Breast epithelium (tissue), 4 donors: ENCODE measurements at regions not wholly inside any gene's neighbourhood (a gene's known extent, or its start where the extent isn't known, plus 50 kb on each side); places are given as distances from the start of the nearest gene placed in this dataset.

Experiments used
- DNase-seq, 2 donors: peaks; one replicate each; pipeline ENCODE4 v3.0.0-alpha.2; 2019; ENCODE audit warnings: low spot score in 2 of 2
- H3K27ac ChIP-seq, 2 donors: fragments of 200-600 bp; sonication (generic) in 1 of 2; one replicate each; pipeline ENCODE4 v1.5.1; 2016 to 2019; ENCODE audit warnings: mild to moderate bottlenecking in 1 of 2
- H3K27me3 ChIP-seq, 2 donors: fragments of 200-600 bp; sonication (generic) in 1 of 2; one replicate each; pipeline versions ENCODE4 v1.5.1 to v1.6.0; 2017 to 2019; ENCODE audit warnings: control low read depth in 1 of 2, mild to moderate bottlenecking in 1 of 2
- H3K36me3 ChIP-seq: fragments of 200-600 bp; one replicate; pipeline ENCODE4 v1.5.1; 2019
- H3K4me1 ChIP-seq, 2 donors: fragments of 200-600 bp; sonication (generic); one replicate each; pipeline ENCODE4 v1.5.1; 2016 to 2019; ENCODE audit warnings: control low read depth in 1 of 2
- H3K4me3 ChIP-seq, 3 donors: fragments of 200-600 bp; sonication (generic); 1 replicate in 2 of 3; 2 replicates in 1 of 3; pipeline ENCODE4 v1.5.1; 2016 to 2019; ENCODE audit warnings: mild to moderate bottlenecking in 3 of 3, moderate library complexity in 2 of 3
- H3K9me3 ChIP-seq, 2 donors: fragments of 200-600 bp; sonication (generic) in 1 of 2; one replicate each; pipeline ENCODE4 v1.5.1; 2016 to 2019; ENCODE audit warnings: control low read depth in 1 of 2
- CTCF ChIP-seq, 3 donors: fragments of 450-650 bp; IDR thresholded peaks; one replicate each; pipeline ENCODE4 v1.5.1; 2016 to 2017; ENCODE audit warnings: antibody characterized with exemption in 3 of 3, mild to moderate bottlenecking in 3 of 3, moderate library complexity in 3 of 3
- POLR2A ChIP-seq: fragments of 450-650 bp; IDR thresholded peaks from one replicate; pipeline ENCODE4 v1.6.1; 2016; ENCODE audit warnings: antibody characterized with exemption, mild to moderate bottlenecking, moderate library complexity
- POLR2AphosphoS5 ChIP-seq, 3 donors: sonication (generic); formaldehyde crosslinking; IDR thresholded peaks; one replicate each; pipeline ENCODE4 v1.6.1; 2017; ENCODE audit warnings: antibody characterized with exemption in 3 of 3
- intact Hi-C: fragments of 100-400 bp; cut with DNase I; formaldehyde crosslinking; loops from one replicate; pipeline ENCODE4 v1.15.1; 2023; ENCODE audit warnings: low total_unique reads

- H3K4me3 ChIP-seq, result no peak overlapping the region
- intact Hi-C loops, result no loop called here
- H3K9me3 ChIP-seq, result no peaks in the 10 kb centered on the region
- peak overlapping the region in 1 of 2 donors; percentile 69 for H3K27ac ChIP-seq
- H3K36me3 ChIP-seq, result no peaks in the 10 kb centered on the region
- DNase-seq, result peak in 1 of 2 donors; percentile 30
- peaks cover 0 to 2% of the 10 kb centered on the region in 2 donors for H3K4me1 ChIP-seq
- no peaks in the 10 kb centered on the region for H3K27me3 ChIP-seq
- TF ChIP-seq POLR2AphosphoS5 (IDR thresholded peaks at IDR 0.05) (no peak), CTCF (IDR thresholded peaks at IDR 0.05) (no peak), POLR2A (no peak)
Observed at GRCh38 chr15:31262901-31263671, 63.5 kb upstream of the KLF13 start.

GRCh38 chr15:31263751-31264558 lies 62.7 kb upstream of the KLF13 start:
- no peaks in the 10 kb centered on the region for H3K9me3 ChIP-seq

GRCh38 chr15:31264559-31265089 lies 62.0 kb upstream of the KLF13 start:
- peaks cover 0 to 2% of the 10 kb centered on the region in 2 donors for H3K4me1 ChIP-seq
- H3K36me3 ChIP-seq, result no peaks in the 10 kb centered on the region
- no peaks in the 10 kb centered on the region for H3K9me3 ChIP-seq
- no peak overlapping the region for H3K4me3 ChIP-seq
- H3K27me3 ChIP-seq, result no peaks in the 10 kb centered on the region
- peak in 1 of 2 donors; percentile 31 for DNase-seq
- peak overlapping the region; percentile 65 to 69 for H3K27ac ChIP-seq
- intact Hi-C loops, result no loop called here
- no peak for TF ChIP-seq CTCF (IDR thresholded peaks at IDR 0.05)

More at GRCh38 chr15:31263751-31264558, 62.7 kb upstream of the KLF13 start:
- Histone ChIP-seq H3K27ac (peak overlapping the region; percentile 65 to 69), H3K27me3 (no peaks in the 10 kb centered on the region), H3K4me1 (peaks cover 0 to 2% of the 10 kb centered on the region in 2 donors), H3K36me3 (no peaks in the 10 kb centered on the region), H3K4me3 (peak overlapping the region in 1 of 3 donors; percentile 44)
- TF ChIP-seq CTCF (IDR thresholded peaks at IDR 0.05) (no peak), POLR2AphosphoS5 (IDR thresholded peaks at IDR 0.05) (peak in 1 of 3 donors; percentile 43)
- intact Hi-C loops, result no loop called here
- DNase-seq, result peak; percentile 53 to 58

- Histone ChIP-seq H3K4me3 (no peak overlapping the region), H3K4me1 (peaks cover 0 to 2% of the 10 kb centered on the region in 2 donors), H3K27ac (no peak overlapping the region), H3K27me3 (no peaks in the 10 kb centered on the region), H3K36me3 (no peaks in the 10 kb centered on the region), H3K9me3 (no peaks in the 10 kb centered on the region)
- DNase-seq, result peak; percentile 14 to 48
- TF ChIP-seq POLR2AphosphoS5 (IDR thresholded peaks at IDR 0.05), result no peak
- no peak for TF ChIP-seq POLR2A
- no peak for TF ChIP-seq CTCF (IDR thresholded peaks at IDR 0.05)
- intact Hi-C loops, result no loop called here
Observed at GRCh38 chr15:31265090-31265870, 61.4 kb upstream of the KLF13 start.
